Epidermal melanocyte (primary cell): ENCODE measurements at regions not wholly inside any gene's neighbourhood (a gene's known extent, or its start where the extent isn't known, plus 50 kb on each side); places are given as distances from the start of the nearest gene placed in this dataset.
"Not testable (repeated sequence)": the region's sequence is repeated elsewhere in the genome, so short reads cannot be mapped to it uniquely, and the experiment has no call there.

Source experiments
- DNase-seq: peaks from one replicate; pipeline ENCODE4 v3.0.0; 2011; ENCODE audit warnings: low spot score; ENCODE audit not compliant: insufficient read length

DNA sequence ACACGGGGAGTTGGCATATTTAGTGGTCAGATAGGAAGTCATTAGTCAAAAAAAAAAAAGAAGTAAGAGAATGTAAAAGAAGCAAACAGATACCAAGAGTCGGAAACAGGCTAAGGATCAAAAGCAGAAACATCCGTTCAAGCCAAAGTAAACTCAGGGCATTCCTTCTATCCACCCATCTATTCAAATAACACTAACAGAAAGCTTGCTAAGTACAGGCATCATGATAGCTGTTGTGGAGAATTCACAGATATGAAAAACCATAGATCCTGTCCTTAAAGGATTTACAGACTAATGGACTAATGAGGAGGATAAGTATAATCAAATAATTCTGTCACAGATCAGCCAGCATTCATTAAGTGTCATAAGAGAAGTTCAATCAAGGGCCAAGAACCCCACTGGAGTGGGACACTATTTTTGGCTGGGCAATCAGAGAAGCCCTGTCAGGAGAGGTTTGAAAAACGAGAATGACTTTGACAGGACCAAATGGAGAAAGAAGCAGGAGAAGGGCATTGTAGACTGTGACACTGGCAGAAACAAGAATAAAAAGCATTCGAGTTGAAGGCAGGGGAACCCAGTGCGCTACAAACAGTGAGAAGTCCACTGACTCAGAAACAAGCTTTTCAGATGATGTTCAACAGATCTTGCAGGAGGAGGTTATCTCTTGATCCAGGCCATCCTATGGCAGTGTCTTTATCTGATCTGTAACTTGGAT is 154.2 kb upstream of the TSLP start:
- no peak for DNase-seq

DNA sequence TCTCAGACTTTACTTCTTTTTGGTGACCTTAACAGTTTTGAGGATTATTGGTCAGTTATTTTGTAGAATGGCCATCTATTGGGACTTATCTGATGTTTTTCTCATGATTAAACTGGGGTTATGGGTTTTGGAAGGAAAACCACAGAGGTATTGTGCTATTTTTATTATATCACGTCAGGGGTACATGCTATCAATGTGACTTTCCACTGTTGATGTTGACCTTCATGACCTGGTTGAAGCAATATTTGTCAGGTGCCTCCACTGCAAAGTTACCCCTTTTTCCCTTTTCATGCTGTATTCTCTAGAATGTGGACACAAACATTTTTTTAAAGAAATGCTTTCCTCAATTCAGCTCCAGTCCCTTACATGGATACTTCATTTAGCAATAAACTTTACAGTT is 152.8 kb upstream of the TSLP start:
- no peak for DNase-seq

DNA sequence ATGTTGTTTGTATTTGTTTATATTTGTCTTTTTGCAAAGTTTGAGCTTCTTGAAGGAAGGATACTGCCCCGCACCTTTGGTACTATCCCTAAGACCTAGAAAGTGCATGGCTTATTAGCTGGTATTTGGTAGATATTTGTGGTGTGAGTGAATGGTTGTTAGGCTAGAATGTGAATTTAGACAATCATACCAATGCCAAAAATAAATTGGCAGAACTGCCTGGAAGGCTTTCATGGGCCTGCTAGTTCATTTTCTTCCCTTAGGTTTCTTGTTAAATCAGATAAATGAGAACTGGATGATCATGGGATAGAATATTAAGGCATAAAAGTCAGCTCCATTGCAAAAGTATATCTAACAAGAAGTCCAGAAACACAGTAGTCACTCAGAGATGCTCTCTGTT is 147.5 kb upstream of the TSLP start:
- no peak for DNase-seq

DNA sequence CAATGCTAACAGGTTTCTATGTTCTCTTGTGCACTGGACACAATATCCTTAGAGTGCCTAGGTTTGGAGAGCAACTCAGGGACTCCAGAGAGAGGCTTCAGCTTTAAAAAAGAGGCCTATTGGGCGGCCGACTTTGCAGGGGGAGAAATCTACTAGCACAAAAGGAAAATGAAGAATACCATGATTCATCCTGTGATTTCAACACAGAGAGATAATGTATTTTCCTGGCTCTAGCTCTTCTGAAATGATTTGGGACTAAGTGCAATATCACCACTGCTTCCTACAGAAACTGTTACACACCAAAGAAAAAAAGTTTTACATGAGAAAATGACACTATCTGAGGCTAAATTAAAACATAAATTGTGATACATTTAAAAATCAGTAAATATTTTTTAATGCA is 146.1 kb upstream of the TSLP start:
- DNase-seq = no peak

DNA sequence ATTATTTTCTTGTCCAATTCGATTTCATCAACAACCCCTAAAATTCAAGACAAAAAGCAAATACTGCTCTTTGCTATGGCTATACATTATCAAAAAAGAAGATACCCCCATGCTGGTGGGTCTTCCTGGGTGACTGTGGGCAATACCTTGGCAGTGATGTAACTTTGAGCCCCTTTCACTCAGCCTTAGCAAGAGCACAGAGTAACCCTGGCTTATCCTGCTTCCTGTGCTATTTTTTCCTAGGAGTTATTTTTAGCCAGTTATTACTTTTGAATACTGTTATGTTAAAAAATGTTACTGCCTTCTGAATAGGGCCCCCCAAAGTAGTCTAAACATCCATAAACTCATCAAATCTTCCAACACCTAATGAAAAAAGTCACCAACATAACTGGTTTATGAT is 145.6 kb upstream of the TSLP start:
- DNase-seq = no peak

DNA sequence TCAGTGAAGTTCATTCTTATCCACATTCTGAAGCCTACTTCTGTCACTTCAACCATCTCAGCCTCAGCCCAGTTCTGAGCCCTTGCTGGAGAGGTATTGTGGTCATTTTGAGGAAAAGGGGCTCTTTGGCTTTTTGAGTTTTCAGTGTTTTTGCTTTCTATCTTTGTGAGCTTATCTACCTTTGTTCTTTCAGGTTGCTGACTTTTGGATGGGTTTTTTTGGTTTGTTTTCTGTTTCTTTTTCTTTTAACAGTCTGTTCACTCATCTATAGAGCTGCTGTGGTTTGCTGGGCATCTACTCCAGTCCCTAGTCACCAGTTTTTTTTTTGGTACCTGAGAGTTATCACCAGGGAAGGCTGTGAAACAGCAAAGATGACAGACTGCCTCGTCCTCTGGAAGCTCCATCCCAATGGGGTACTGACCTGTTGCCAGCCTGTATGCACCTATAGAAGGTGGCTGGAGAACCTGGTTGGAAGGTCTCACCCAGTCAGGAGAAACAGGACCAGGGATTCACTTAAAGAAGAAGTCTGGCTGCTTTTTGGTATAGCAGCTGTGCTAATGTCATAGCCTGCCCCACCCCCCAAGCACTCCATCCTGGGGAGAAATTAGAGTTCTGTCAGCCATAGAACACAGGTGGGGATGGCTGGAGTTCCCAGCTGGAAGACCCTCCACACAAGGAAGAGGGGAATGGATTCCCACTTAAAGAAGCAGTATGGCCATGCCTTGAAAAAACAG is 138.6 kb upstream of the TSLP start:
- DNase-seq = no peak

DNA sequence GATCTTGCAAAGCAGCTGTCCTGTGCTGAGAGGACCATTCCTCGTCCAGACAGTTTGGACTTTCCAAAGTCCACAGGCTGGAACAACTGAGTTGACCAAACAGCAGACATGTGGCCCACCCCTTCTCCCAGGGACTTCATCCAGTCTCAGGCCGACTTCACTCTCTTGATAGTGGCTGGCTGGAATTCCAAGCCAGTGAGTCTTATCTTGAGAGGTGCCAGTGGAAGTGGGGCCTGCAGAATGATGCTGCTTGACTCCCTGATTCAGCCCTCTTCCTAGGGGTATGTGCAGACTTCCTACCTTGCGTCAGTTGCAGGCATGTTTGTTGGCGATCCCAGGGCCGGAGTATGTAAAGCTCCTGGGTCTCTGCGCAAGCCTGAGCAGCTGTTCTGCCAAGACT is 131.4 kb upstream of the TSLP start:
- DNase-seq = no peak

DNA sequence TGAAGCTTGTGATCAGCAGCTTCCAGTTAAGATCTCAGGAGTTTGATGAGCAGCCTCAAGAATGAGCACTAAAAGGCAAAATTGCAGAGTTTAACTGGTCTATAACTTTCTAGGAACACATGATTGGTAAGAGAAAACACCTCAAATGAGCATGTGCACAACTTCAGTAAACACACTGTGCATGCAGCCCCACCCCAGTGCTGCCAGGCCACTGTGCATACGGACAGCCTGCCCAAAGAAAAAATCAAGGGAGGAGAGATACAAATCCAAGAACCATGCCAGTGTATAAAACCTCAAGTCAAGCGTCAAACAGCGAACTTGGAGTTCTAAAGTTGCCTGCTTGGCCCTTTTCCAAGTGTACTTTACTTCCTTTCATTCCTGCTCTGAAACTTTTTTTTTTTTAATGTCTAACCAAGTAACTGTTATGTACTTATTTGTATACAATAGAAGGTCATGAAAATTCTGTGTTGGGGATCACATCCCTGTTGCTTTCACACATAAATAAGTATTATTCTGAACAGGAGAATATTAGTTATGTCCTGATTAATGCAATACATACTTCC is 125.6 kb upstream of the TSLP start:
- DNase-seq = no peak

DNA sequence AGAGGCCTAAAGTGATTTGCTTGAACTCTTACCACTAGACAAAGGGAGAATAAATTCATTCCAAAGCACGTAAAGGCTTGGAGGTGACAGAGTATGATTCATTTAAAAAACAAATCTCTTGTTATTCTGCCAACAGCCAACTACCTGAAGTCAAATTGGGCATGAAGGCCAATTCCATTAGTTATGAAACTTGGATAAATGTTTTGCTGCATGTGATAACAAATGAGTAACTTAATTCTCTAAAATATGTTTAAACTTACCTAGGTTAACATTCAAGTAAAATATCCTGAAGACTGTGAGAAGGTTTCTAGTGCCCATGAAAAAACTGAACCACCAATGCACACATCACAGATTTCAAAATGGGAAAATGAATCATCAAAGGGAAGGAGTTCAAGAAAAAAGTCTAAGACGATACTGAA is 120.1 kb upstream of the TSLP start:
- no peak for DNase-seq

DNA sequence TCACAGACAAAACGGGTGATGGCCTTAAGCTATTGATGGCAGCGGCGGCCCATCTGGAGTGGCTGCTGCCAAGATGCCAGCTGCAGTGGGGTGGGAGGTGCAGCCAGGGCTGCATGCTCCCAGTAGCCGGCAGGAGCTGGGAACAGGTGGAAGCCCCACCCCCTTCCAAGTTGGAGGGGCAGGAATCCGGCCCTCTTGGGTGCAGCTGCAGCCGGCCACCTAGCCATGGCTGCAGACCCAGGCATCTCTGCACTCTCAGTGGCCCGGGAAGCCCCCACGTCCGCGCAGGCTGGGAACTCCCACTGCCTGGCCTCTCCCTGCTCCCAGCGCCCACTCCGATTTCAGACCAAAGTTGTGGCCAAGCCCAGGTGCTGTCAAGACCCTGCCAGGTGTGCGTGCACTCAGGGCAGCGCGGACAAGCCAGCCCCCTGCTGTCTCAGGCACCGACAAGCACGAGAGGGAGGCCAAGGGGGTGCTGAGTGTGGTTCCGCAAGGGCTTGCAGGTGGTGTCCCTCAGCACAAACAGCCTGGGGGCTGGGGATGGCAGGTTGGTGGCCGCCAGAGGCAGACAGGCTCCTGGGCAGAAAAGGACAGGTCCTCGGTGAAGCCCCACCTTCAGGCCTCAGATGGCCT is 115.1 kb upstream of the TSLP start:
- no peak for DNase-seq

DNA sequence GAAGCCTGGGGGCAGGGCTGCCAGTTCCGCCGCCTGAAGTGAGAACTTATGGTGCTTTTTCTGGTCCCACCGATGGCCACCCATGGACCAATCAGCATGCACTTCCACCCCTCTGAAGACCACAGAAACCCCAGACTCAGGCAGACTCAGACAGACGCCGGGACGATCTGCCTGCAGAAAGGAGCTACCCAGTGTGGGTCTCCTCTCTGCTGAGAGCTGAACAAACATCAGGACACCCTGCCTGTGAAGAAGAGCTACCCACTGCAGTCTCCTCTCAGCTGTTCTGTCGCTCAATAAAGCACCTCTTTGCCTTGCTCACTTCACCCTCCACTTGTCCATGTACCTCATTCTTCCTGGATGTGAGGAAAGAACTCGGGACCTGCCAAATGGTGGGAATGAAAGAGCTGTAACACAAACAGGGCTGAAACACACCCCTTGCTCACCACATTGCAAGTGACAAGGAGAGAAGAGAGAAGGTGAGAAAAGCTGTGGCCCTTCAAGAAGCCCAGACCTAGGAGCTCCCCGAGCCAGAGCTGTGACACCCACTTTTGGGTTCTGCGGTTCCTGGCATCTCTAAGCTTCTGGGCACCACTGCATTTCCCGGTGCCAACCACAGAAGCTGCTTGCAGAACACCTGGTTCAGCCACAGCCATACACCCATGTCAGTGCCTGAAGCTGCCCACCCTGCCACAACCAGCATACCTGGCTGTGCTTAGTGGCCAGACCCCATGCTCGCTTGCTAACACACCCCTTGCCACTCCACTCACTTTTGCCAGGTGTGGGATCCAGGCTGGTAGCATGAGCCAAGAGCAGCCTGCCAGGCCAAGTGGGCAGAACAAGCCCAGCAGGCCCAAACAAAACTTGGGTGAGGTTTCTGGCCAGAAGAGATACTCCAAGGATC is 114.3 kb upstream of the TSLP start:
- DNase-seq = no peak

DNA sequence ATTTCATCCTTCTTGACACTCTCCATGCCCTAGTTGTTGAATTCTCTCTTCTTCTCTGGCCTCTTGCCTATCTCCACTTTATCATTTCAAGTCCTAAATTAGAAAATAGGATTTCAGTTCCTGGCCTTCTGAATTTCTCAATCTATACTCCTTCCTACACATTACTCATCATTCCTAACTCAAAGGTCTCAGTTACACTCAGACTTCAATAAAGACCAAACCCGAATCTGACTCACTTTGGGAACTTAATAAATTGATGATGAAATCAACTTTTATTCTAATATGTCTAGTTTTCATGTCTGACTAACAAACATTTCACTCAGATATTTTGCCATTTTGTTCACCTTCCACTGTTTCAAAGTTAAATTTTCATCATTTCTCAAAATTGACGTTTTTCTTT is 113.6 kb upstream of the TSLP start:
- DNase-seq = no peak

DNA sequence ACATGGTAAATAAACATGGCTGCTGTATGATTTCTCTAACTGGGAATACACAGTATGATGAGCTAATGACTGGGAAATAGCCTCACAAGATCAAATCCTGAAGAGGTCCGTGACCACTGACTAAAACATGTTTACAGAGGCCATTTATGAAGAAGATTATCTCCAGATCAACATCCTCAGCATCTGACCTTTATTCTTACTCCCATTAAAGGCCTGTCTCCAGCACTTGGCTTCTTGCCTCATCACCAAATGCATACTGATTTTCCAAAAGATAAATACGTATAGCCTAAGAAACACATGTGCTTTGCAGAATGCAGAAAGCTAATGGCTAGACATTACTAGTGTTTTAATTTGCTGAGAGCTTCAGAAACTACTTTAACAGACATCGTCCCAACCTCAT is 108.0 kb upstream of the TSLP start:
- DNase-seq = no peak

DNA sequence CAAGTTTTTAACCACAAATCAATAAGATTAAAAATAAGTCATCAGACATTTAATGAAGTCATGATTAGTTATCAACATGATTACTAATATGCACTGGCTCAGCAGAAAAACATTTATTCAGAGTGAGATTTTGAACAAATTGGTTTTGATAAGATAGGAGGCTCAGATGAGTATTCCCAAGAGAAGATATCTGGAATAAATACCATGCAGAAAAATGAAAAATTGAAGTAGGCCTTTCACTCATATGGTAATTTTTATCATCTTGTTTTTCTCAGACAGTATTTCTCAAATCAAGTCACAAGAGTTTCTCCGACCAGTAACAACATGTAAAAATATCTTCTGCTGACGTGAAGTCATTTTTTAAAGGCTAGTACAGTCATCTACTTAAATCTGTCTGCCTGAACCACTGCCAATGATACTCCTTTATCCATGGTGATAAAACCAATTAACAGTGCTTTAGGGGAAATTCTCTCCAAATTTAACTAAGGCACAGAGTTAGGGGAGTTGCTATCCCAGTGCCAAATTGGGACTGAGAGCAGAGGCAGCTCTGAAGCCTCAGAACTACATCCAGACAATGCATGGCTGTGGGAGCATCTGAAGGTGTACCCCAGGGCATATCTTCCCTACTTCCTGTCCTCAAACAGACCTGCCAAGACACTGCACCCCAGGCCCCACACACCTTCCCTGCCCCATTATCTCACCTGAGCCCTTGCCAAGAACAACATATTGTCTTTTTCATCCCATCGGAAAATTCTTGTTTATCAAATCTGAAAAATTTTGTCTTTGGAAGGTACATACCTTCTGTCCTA is 105.5 kb upstream of the TSLP start:
- no peak for DNase-seq

DNA sequence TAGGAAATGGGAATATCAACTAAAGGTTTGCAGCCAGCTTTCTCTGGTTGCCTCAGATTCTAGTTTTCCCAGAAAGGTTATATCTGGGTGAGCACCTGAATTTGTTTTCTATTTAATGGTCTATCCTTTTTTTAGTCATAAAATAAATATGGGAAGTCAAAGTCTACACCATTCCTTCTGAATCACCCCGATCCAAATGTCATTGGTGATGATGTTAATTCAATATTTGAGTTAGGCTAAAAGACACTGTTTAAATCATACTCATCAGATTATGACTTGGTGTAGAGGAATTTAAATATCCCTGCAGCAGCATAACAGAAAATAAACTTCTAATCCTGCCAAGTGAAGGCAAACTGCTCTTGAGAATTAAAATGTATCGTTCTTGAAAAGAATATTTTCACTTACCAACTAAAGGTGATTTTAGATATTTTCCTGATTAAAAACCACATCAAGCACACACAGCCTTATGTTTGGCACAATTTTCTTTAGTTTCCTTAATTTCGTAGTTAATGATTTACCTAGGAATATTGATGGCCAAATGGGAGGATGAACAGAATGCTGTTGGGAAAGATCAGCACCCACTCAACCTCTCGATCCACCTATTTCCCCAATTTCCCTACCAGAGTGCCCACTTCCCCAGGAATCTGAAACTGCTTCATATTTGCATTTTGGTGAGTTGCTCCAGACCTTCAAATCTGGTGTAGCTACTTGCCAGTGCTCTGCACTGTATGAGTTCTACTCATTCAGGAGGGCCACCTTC is 103.1 kb upstream of the TSLP start:
- DNase-seq = no peak

DNA sequence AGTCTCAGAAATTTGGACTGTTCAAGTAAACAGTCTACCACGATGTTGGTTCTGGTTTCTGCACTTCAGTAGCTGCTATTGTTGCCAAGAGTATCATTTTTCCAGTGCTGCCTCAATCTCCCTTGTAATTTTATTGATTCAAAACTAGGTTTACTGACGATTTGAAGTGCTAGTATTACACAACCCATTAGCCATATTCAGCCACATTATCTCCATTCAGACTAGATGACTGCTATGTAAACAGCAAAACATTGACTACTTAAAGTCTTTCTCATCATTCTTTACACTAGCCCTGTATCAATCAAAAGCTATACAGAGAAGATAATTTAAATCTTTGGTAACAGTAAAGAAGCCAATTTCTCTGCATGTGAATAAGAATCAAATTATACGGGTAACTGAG is 102.0 kb upstream of the TSLP start:
- DNase-seq = no peak

DNA sequence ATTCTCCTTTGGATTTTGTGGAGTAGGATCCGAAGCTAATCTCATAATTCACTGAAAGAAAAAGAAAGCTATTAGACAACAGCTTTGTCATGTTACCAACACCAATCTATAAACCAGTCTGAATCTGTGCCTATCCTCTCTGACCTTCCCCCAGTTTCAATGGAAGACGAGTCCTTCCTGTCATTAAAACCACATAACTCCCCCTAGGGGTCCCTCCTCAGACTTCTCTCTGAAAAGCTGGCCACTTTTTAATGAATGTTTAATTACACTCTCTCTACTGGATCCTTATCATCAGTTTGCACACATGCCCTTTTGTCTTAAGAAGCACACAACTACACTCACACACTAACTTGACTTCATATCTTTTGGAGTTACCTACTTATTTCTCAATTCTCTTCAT is 98.0 kb upstream of the TSLP start:
- DNase-seq = no peak

DNA sequence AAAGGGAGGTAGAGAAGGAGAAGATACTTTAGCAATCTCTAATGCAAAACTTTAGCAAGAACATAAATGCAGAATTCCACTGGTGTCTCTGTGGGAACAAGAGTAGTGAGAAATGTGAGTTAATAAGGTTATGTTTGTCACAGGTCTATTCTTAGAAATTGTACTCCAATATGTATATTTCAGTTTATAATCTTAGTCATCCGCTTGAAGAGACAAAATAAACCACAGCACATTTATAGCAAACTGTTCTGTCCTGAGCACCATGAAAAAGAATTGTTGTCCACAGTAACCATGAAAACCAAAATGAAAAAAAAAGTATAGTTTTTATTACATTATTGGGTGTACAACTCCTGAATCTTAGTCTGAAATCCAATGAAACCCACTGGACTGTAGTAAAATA is 93.6 kb upstream of the TSLP start:
- DNase-seq = no peak

DNA sequence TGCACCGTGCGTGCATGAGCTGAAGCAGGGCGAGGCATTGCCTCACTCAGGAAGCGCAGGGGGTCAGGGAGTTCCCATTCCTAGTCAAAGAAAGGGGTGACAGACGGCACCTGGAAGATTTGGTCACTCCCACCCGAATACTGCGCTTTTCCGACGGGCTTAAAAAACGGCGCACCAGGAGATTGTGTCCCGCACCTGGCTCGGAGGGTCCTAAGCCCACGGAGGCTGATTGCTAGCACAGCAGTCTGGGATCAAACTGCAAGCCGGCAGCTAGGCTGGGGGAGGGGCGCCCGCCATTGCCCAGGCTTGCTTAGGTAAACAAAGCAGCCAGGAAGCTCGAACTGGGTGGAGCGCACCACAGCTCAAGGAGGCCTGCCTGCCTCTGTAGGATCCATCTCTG is 85.6 kb upstream of the TSLP start:
- not testable (repeated sequence) for DNase-seq

DNA sequence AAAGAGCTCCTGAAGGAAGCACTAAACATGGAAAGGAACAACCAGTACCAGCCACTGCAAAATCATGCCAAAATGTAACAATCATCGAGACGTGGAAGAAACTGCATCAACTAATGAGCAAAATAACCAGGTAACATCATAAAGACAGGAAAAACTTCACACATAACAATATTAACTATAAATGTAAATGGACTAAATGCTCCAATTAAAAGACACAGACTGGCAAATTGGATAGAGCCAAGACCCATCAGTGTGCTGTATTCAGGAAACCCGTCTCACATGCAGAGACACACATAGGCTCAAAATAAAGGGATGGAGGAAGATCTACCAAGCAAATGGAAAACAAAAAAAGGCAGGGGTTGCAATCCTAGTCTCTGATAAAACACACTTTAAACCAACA is 83.9 kb upstream of the TSLP start:
- not testable (repeated sequence) for DNase-seq
